Superior temporal gyrus (tissue), 1 donor: ENCODE measurements at regions not wholly inside any gene's neighbourhood (a gene's known extent, or its start where the extent isn't known, plus 50 kb on each side); places are given as distances from the start of the nearest gene placed in this dataset.

Experiments used
- DNase-seq: peaks from one replicate; pipeline ENCODE4 v3.0.0-alpha.2; 2016; ENCODE audit errors: extremely low spot score

GRCh38 chr5:174409971-174410370 lies 314.4 kb upstream of the MSX2 start:
- no peak for DNase-seq

DNA sequence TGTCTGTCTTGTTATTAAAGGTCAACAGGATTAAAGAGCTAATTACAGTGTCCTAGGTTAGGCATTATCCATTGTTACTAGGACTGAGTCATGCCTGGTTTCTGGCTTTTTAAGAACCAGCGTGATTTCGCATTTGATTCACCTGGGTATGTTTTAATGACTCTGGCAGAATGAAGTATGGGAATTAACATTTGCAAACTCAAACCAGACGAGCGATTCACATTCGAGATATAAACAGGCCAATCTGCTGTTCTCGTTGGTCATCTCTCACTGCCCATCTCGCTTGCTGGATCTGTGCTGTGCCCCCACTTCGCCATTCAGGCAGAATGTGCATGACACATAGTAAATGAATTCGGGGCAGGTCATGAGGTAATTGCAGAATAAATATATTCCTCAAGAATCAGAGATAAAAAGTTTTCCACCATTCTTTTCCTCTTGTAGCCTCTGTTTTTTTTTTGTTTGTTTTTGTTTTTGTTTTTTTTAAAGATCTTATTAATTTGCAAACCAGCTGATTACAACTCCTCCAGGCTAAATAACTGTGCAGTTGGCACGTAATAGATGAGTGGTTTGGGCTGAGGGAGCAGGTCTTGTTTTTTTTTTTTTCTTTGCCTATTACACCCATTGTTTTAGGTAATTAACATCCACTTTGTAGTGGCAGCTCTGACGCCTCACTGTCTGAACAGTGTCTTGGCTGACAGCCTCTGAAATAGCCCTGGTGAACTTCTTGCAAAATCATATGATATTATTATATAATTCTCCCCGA lies 313.5 kb upstream of the MSX2 start:
- no peak for DNase-seq

- DNase-seq, result no peak
Measured at GRCh38 chr5:174411479-174411819, 312.9 kb upstream of the MSX2 start.

DNA sequence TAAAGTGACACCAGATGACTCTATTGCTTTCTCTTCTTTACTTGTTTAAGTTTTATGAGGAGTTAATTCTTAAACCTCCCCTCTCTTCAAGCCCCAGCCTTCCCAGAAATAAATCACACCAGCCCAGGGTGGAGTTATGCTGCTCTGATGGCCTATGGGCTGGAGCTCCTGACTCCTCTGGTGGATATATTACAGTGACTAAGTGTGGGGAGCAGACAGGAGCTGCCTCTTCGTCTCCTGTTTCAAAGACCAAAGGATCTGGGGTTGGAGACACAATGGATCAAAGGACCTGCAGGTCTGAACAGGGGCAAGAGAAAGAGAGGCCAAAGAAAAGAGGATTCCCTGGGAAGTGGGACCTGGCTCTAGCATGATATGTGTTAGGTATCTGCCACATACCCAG lies 312.0 kb upstream of the MSX2 start:
- no peak for DNase-seq

DNA sequence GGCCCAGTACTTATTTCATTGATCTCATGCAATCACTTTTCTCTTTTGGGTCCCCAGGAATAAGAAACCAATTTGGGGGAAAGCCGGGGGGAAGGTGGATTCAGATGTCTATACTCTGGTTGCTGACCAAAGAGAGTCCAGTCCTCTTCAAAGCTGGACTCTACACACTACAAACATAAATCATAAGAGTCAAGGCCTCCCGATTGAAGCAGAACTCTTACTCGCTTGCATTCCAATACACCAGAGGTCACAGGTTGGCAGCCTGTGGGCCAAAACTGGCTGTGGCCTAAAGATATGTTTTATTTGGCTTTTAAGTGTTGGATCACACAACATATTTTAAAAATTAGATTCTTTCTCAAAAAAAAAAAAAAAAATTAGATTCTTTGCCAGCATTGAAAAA lies 311.4 kb upstream of the MSX2 start:
- no peak for DNase-seq

GRCh38 chr5:174413567-174414314 lies 310.6 kb upstream of the MSX2 start:
- no peak for DNase-seq

- no peak for DNase-seq
Measured at GRCh38 chr5:174414315-174414710, 310.1 kb upstream of the MSX2 start.

GRCh38 chr5:174418809-174419539 lies 305.4 kb upstream of the MSX2 start:
- peak; percentile 33 for DNase-seq

DNA sequence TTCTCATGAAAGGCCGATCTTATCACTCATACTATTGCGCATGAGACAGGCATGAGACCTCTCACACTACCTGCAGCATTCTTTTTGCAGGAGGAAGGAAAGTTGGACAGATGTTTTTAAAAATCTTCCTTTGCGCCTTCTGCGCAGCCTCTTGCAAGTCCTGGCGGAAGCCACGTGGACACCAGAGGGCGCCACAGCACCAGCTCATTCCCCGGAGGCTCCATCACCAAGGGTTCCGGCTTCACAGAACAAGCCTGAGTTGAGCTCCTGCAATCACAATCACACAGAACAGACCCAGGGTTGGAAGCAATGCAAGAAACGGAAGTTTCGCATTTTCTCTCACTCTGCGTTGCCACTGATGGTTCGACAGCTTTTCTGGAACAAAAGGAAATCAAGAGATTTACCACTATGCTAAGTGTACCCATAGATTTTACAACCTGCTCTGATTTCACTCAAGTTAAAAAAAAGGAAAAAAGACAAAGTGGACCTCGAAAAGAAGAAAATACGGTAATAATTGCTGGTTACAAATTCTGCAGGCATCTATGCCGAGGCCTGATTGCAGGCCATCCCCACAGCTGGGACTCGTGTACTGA lies 304.7 kb upstream of the MSX2 start:
- peak; percentile 98 for DNase-seq

GRCh38 chr5:174420651-174421407 lies 303.6 kb upstream of the MSX2 start:
- DNase-seq, result no peak

GRCh38 chr5:174421408-174421805 lies 303.0 kb upstream of the MSX2 start:
- DNase-seq, result no peak

DNA sequence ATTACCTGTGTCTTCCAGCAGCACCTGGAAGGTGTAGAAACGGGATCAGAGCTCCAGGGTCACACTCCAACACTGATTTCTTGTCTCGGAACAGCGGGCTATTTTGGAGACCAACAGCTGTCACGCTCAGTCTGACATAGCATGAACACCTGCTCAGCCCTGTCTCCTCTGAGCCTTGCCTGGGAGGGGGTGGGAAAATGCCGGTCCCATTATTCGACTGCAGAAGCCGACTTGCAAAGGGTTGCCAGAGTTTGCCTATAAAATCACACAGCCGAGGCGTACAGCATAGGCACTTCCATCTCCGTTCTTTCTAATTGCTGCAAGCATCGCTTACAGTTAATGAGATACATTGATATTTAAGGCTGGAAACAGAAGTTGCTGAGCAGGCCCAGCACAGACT lies 300.8 kb upstream of the MSX2 start:
- DNase-seq, result no peak

DNA sequence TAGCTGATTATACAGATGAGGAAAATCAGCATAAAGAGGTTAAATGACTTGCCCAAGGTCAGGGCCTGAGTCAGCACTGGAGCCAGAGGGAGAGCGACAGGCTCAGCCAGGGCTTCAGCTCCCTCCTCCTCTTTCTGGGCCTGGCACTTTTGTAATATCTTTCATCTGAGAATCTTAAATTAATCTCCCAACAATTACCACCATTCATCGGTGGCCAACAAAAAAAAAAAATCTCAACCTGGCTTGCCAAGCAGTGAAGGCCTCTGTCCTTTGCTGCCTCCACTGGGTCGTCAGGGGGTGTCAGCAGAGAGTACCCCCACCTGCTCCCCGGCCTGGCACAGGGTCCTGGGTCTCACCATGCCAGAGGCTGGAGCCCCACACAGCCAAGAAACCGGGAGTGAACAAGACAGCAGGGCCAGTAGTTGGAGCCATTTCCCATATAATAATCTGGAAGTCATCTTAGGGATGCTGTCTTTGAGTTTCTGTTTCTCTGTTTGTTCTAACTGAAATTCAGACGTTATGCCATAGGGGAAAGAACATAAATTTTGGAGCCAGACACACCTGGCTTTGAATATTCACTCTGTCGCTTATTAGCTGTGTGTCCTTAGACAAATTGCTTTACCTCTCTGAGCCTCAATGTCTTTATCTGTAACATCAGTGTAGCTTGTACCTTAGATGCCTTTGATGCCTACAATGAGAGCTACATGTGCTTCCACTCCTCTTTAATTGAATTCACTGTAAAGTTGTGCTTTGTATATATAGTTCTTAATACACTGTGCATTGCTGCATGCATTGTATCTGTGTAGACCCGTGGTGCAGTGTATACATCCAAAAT lies 299.9 kb upstream of the MSX2 start:
- peak; percentile 51 for DNase-seq

GRCh38 chr5:174425271-174425963 lies 299.0 kb upstream of the MSX2 start:
- no peak for DNase-seq

GRCh38 chr5:174425964-174426290 lies 298.5 kb upstream of the MSX2 start:
- DNase-seq, result no peak

DNA sequence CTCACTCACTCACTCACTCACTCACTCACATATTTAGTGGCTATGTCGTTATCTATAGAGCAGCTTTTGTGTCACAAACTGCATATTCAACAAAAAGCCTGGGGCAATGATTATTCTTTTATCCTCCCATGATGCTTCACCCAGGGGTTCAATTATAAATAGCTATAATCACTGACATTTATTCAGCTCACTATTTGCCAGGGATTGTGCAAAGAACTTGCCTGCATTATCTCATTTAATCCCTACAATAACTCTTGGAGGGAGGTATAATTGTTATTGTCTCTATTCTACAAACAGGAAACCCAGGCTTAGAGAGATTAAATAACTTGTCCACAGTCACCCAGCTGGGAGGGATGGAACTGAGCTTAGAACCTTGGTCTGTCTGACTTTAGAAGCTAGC lies 298.0 kb upstream of the MSX2 start:
- no peak for DNase-seq

DNA sequence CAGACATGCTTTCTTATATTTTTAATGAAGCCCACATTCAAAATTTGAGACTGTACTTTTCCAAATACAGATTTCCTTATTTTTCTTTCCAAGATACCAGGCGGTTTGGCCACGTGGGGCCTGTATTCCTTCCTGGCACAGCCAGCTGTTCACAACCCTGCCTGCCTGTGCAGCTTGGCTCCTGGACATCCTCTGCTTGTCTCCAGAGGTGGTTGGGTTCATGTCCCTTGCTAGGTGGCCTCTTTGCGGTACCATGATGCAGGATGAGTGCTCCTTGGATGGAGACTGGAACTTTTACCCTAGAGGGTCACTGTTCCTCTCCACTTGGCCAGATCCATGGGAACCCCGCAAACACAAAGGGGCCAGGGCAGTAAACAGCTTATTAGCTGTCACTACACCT lies 297.5 kb upstream of the MSX2 start:
- DNase-seq, result no peak

DNA sequence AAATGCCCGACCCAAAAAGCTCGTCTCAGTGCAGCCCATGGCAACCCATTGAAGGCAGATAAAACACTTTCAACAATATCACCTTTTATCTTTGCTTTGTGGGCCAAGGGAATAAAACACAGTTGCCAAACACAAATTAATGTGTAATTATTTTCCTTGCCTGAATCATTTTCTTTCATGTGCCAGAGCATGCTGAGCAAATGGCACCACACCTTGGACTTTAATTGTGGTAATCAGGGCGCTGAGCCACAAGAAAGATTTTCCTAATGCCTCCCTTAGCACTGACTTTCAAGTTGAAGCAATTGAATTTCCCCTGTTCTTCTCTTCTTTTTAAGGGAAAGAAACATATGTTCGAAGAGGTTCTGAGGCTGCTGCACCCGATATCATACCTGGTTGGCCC lies 297.1 kb upstream of the MSX2 start:
- DNase-seq, result no peak

GRCh38 chr5:174428895-174429294 lies 295.5 kb upstream of the MSX2 start:
- no peak for DNase-seq

DNA sequence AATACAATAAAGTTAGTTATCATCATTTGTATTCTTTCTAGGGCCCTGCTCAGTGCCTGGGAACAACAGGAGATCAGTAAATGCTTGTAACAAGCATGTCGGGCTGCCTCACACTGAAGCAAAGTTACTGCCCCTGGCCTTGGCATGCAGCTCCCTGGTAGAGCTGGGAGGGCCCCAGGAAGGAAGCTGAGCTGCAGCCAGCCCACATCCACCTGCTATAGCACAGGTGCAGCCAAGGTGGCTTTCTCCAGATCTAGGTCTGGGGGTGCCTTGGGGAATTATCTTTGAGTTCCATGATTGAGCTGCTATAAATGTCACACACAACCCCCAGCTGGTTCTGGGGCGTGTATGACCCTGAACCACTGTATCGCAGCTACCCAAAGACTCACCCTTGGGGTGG lies 293.4 kb upstream of the MSX2 start:
- DNase-seq, result no peak
